ENCODE measurements at regions not wholly inside any gene's neighbourhood (a gene's known extent, or its start where the extent isn't known, plus 50 kb on each side); places are given as distances from the start of the nearest gene placed in this dataset.

GRCh38 chr10:30775779-30776591 is 146.4 kb upstream of the LYZL2 start:
- ATAC-seq (ENCODE audit: low read depth in 2 of 2) (no peak), DNase-seq (no peak)
- Histone ChIP-seq H3K27me3 (ENCODE audit: control insufficient read depth, insufficient read depth, low read length) (no peaks in the 10 kb centered on the region), H3K4me3 (ENCODE audit: low read depth, low read length) (no peak overlapping the region), H3K36me3 (ENCODE audit: control insufficient read depth, insufficient read depth, low read length) (no peaks in the 10 kb centered on the region), H3K27ac (ENCODE audit: insufficient read depth, low read length, poor library complexity, severe bottlenecking) (no peak overlapping the region), H3K9me3 (ENCODE audit: control insufficient read depth in 2 of 2, low read length in 2 of 2) (peaks cover 1 to 3% of the 10 kb centered on the region in 2 experiments), H3K4me1 (ENCODE audit: control insufficient read depth, insufficient read depth, low read length, poor library complexity, severe bottlenecking) (no peaks in the 10 kb centered on the region)
- no peak overlapping the region for H3K27ac Mint-ChIP-seq
- no peaks in the 10 kb centered on the region for H3K36me3 Mint-ChIP-seq
- H3K9me3 Mint-ChIP-seq = peaks cover 0 to 6% (median 5%) of the 10 kb centered on the region in 7 donors
- no peaks in the 10 kb centered on the region for H3K4me1 Mint-ChIP-seq
- H3K4me3 Mint-ChIP-seq = no peak overlapping the region
- H3K27me3 Mint-ChIP-seq = no peaks in the 10 kb centered on the region

GRCh38 chr10:30774261-30774660 is 144.7 kb upstream of the LYZL2 start:
- Histone ChIP-seq H3K4me3 (ENCODE audit: low read depth, low read length) (no peak overlapping the region), H3K9me3 (ENCODE audit: control insufficient read depth in 2 of 2, low read length in 2 of 2) (peaks cover 14 to 15% of the 10 kb centered on the region in 2 experiments), H3K27me3 (ENCODE audit: control insufficient read depth, insufficient read depth, low read length) (no peaks in the 10 kb centered on the region), H3K4me1 (ENCODE audit: control insufficient read depth, insufficient read depth, low read length, poor library complexity, severe bottlenecking) (no peaks in the 10 kb centered on the region), H3K27ac (ENCODE audit: insufficient read depth, low read length, poor library complexity, severe bottlenecking) (no peak overlapping the region), H3K36me3 (ENCODE audit: control insufficient read depth, insufficient read depth, low read length) (no peaks in the 10 kb centered on the region)
- Mint-ChIP-seq H3K4me3 (no peak overlapping the region), H3K4me1 (no peaks in the 10 kb centered on the region), H3K9me3 (peaks cover 0 to 13% (median 5%) of the 10 kb centered on the region in 7 donors), H3K36me3 (no peaks in the 10 kb centered on the region), H3K27ac (no peak overlapping the region), H3K27me3 (no peaks in the 10 kb centered on the region)
- ATAC-seq (ENCODE audit: low read depth in 2 of 2) (no peak), DNase-seq (no peak)

- Histone ChIP-seq H3K4me3 (ENCODE audit: low read depth, low read length) (no peak overlapping the region), H3K9me3 (ENCODE audit: control insufficient read depth in 2 of 2, low read length in 2 of 2) (peaks cover 14 to 15% of the 10 kb centered on the region in 2 experiments), H3K36me3 (ENCODE audit: control insufficient read depth, insufficient read depth, low read length) (no peaks in the 10 kb centered on the region), H3K4me1 (ENCODE audit: control insufficient read depth, insufficient read depth, low read length, poor library complexity, severe bottlenecking) (no peaks in the 10 kb centered on the region), H3K27me3 (ENCODE audit: control insufficient read depth, insufficient read depth, low read length) (no peaks in the 10 kb centered on the region), H3K27ac (ENCODE audit: insufficient read depth, low read length, poor library complexity, severe bottlenecking) (no peak overlapping the region)
- no peak for DNase-seq
- Mint-ChIP-seq H3K9me3 (peaks cover 0 to 13% (median 5%) of the 10 kb centered on the region in 7 donors), H3K4me1 (no peaks in the 10 kb centered on the region), H3K27me3 (no peaks in the 10 kb centered on the region), H3K36me3 (no peaks in the 10 kb centered on the region), H3K27ac (no peak overlapping the region), H3K4me3 (no peak overlapping the region)
- no peak for ATAC-seq (ENCODE audit: low read depth in 2 of 2)
These were observed 143.9 kb upstream of the LYZL2 start for GRCh38 chr10:30773501-30773900.

- H3K27me3 Mint-ChIP-seq = no peaks in the 10 kb centered on the region
- H3K9me3 Mint-ChIP-seq = peaks cover 0 to 13% (median 8%) of the 10 kb centered on the region in 7 donors
- no peaks in the 10 kb centered on the region for H3K27me3 ChIP-seq (ENCODE audit: control insufficient read depth, insufficient read depth, low read length)
- peaks cover 14 to 15% of the 10 kb centered on the region in 2 experiments for H3K9me3 ChIP-seq (ENCODE audit: control insufficient read depth in 2 of 2, low read length in 2 of 2)
- H3K36me3 Mint-ChIP-seq = no peaks in the 10 kb centered on the region
- H3K4me3 ChIP-seq (ENCODE audit: low read depth, low read length) = no peak overlapping the region
- no peak overlapping the region for H3K27ac ChIP-seq (ENCODE audit: insufficient read depth, low read length, poor library complexity, severe bottlenecking)
- no peak overlapping the region for H3K4me3 Mint-ChIP-seq
- no peaks in the 10 kb centered on the region for H3K4me1 Mint-ChIP-seq
- H3K36me3 ChIP-seq (ENCODE audit: control insufficient read depth, insufficient read depth, low read length) = no peaks in the 10 kb centered on the region
- H3K27ac Mint-ChIP-seq = no peak overlapping the region
- no peak for ATAC-seq (ENCODE audit: low read depth in 2 of 2)
- no peak for DNase-seq
- no peaks in the 10 kb centered on the region for H3K4me1 ChIP-seq (ENCODE audit: control insufficient read depth, insufficient read depth, low read length, poor library complexity, severe bottlenecking)
These were observed 141.3 kb upstream of the LYZL2 start for GRCh38 chr10:30770816-30771215.

- H3K36me3 Mint-ChIP-seq = no peaks in the 10 kb centered on the region
- Histone ChIP-seq H3K4me3 (ENCODE audit: low read depth, low read length) (no peak overlapping the region), H3K27me3 (ENCODE audit: control insufficient read depth, insufficient read depth, low read length) (no peaks in the 10 kb centered on the region), H3K36me3 (ENCODE audit: control insufficient read depth, insufficient read depth, low read length) (no peaks in the 10 kb centered on the region), H3K27ac (ENCODE audit: insufficient read depth, low read length, poor library complexity, severe bottlenecking) (no peak overlapping the region), H3K4me1 (ENCODE audit: control insufficient read depth, insufficient read depth, low read length, poor library complexity, severe bottlenecking) (no peaks in the 10 kb centered on the region), H3K9me3 (ENCODE audit: control insufficient read depth in 2 of 2, low read length in 2 of 2) (peaks cover 14 to 15% of the 10 kb centered on the region in 2 experiments)
- ATAC-seq (ENCODE audit: low read depth in 2 of 2) (no peak), DNase-seq (no peak)
- H3K4me3 Mint-ChIP-seq = no peak overlapping the region
- no peak overlapping the region for H3K27ac Mint-ChIP-seq
- H3K9me3 Mint-ChIP-seq = peaks cover 0 to 13% (median 8%) of the 10 kb centered on the region in 7 donors
- H3K27me3 Mint-ChIP-seq = no peaks in the 10 kb centered on the region
- no peaks in the 10 kb centered on the region for H3K4me1 Mint-ChIP-seq
These were observed 140.7 kb upstream of the LYZL2 start for GRCh38 chr10:30770229-30770628.

- no peaks in the 10 kb centered on the region for H3K27me3 ChIP-seq (ENCODE audit: control insufficient read depth, insufficient read depth, low read length)
- Mint-ChIP-seq H3K27me3 (no peaks in the 10 kb centered on the region), H3K27ac (no peak overlapping the region), H3K36me3 (no peaks in the 10 kb centered on the region), H3K4me3 (no peak overlapping the region), H3K4me1 (no peaks in the 10 kb centered on the region), H3K9me3 (peaks cover 0 to 13% (median 8%) of the 10 kb centered on the region in 7 donors)
- peaks cover 14 to 15% of the 10 kb centered on the region in 2 experiments for H3K9me3 ChIP-seq (ENCODE audit: control insufficient read depth in 2 of 2, low read length in 2 of 2)
- no peak for ATAC-seq (ENCODE audit: low read depth in 2 of 2)
- no peaks in the 10 kb centered on the region for H3K36me3 ChIP-seq (ENCODE audit: control insufficient read depth, insufficient read depth, low read length)
- H3K27ac ChIP-seq (ENCODE audit: insufficient read depth, low read length, poor library complexity, severe bottlenecking) = no peak overlapping the region
- DNase-seq = no peak
- H3K4me3 ChIP-seq (ENCODE audit: low read depth, low read length) = no peak overlapping the region
- no peaks in the 10 kb centered on the region for H3K4me1 ChIP-seq (ENCODE audit: control insufficient read depth, insufficient read depth, low read length, poor library complexity, severe bottlenecking)
These were observed 139.8 kb upstream of the LYZL2 start for GRCh38 chr10:30769361-30769760.

GRCh38 chr10:30765616-30766015 is 136.1 kb upstream of the LYZL2 start:
- no peak for DNase-seq
- Mint-ChIP-seq H3K27me3 (no peaks in the 10 kb centered on the region), H3K36me3 (no peaks in the 10 kb centered on the region), H3K27ac (peak overlapping the region in 1 of 3 donors; percentile 40), H3K4me3 (no peak overlapping the region), H3K9me3 (peaks cover 0 to 10% (median 2%) of the 10 kb centered on the region in 7 donors), H3K4me1 (no peaks in the 10 kb centered on the region)
- Histone ChIP-seq H3K27ac (ENCODE audit: insufficient read depth, low read length, poor library complexity, severe bottlenecking) (no peak overlapping the region), H3K9me3 (ENCODE audit: control insufficient read depth in 2 of 2, low read length in 2 of 2) (peaks cover 7 to 10% of the 10 kb centered on the region in 2 experiments), H3K36me3 (ENCODE audit: control insufficient read depth, insufficient read depth, low read length) (no peaks in the 10 kb centered on the region), H3K4me1 (ENCODE audit: control insufficient read depth, insufficient read depth, low read length, poor library complexity, severe bottlenecking) (no peaks in the 10 kb centered on the region), H3K4me3 (ENCODE audit: low read depth, low read length) (no peak overlapping the region), H3K27me3 (ENCODE audit: control insufficient read depth, insufficient read depth, low read length) (no peaks in the 10 kb centered on the region)
- ATAC-seq (ENCODE audit: low read depth in 2 of 2) = no peak

Measured in CD4-positive, CD25-positive, alpha-beta regulatory T cell (primary cell).